AG09309 (cell line): ENCODE measurements at regions not wholly inside any gene's neighbourhood (a gene's known extent, or its start where the extent isn't known, plus 50 kb on each side); places are given as distances from the start of the nearest gene placed in this dataset.

Experiments used
- DNase-seq: peaks from one replicate; pipeline ENCODE4 v3.0.0-alpha.2; 2010; ENCODE audit warnings: low read depth
- H3K4me3 ChIP-seq: 2 replicates; pipeline ENCODE4 v1.5.1; 2011; ENCODE audit warnings: mild to moderate bottlenecking, low read depth, low read length, moderate library complexity; ENCODE audit not compliant: control insufficient read depth
- CTCF ChIP-seq: IDR thresholded peaks from 2 replicates; pipeline ENCODE4 v1.5.1; 2011; ENCODE audit warnings: mild to moderate bottlenecking, low read depth, low read length, inconsistent platforms; ENCODE audit not compliant: insufficient read depth, control insufficient read depth; ENCODE audit errors: missing control alignments

DNA sequence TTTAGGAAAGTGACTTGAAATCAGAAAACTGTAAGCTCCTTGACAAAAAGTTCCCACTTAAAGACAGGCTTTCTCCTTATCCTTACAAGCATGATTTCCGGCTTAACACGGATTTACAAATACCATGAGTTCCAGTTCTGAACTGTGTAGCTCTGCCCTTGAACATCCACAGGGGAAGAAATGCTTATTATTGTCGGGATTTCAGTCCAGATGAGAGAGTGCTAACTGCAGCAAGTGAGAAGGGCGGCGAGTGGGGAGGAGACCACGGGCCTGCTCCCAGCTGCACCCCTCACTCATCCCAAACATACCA lies 73.1 kb downstream of the LRRC30 start:
- DNase-seq = no peak
- no peak overlapping the region for H3K4me3 ChIP-seq
- no peak for TF ChIP-seq CTCF

DNA sequence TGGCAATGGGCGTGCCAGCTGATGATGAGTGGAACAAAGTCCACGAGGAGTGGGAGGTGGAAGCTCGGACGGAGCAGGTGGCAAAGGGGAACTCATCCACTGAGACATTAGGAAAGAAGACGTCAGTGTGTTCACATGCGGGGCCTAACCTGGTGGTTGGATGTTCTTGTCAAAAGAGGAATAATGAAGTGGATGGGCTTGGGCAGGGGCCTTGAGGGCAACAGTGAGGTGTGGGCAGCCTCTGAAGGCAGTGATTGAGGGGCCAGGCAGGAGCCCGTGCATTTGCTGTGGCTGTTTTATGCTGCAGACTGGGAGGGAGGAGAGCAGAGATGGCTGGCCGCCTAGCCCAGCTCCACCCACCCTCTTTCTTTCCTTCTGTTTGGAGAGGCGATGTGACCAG lies 74.5 kb downstream of the LRRC30 start:
- no peak overlapping the region for H3K4me3 ChIP-seq
- no peak for DNase-seq
- no peak for TF ChIP-seq CTCF

- no peak for TF ChIP-seq CTCF
- no peak overlapping the region for H3K4me3 ChIP-seq
- DNase-seq = no peak
These were observed 76.1 kb downstream of the LRRC30 start for GRCh38 chr18:7307030-7307429.

GRCh38 chr18:7307526-7307925 lies 76.6 kb downstream of the LRRC30 start:
- no peak for DNase-seq
- TF ChIP-seq CTCF = no peak
- H3K4me3 ChIP-seq = no peak overlapping the region

GRCh38 chr18:7317804-7318231 lies 86.9 kb downstream of the LRRC30 start:
- no peak for DNase-seq
- H3K4me3 ChIP-seq = no peak overlapping the region
- no peak for TF ChIP-seq CTCF

DNA sequence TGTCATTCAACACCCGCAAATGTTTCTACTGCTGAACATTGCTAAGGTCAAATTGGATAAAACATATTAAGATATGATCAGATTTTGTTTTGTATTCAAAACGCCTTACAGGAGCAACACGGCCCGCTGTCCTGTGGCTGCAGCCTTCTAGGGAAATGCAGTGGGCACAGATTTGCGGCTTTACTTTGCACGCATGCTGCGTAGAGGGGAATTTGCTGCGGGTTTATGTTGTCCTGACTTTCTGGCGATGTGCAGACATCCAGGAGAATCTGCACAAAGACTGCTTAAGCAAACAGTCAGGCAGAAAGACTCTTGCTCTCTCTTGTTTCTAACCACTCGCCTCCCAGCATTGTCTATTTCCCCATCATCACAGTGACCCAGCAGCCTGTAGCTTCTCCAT lies 88.3 kb downstream of the LRRC30 start:
- no peak overlapping the region for H3K4me3 ChIP-seq
- no peak for TF ChIP-seq CTCF
- DNase-seq = no peak

DNA sequence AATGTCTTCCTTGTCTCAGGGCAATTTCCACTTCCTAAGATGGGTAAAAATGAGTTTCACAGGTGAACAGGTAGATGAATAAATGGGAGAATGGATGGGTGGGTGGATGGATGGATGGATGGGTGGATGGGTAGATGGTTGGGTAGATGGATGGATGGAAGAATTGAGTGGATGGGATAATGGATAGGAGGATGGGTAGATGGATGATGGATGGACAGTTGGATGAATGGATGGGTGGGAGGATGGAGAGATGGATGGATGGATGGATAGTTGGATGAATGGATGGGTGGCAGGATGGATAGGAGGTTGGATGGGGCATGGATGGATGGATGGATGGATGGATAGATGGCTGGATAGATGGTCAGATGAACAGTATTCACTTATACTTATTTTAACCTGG lies 90.9 kb downstream of the LRRC30 start:
- no peak for TF ChIP-seq CTCF
- no peak overlapping the region for H3K4me3 ChIP-seq

More for the DNA sequence above, 90.9 kb downstream of the LRRC30 start:
- no peak for DNase-seq
